HG03139 (cell line): ENCODE measurements at regions not wholly inside any gene's neighbourhood (a gene's known extent, or its start where the extent isn't known, plus 50 kb on each side); places are given as distances from the start of the nearest gene placed in this dataset.
"Not testable (repeated sequence)": the region's sequence is repeated elsewhere in the genome, so short reads cannot be mapped to it uniquely, and the experiment has no call there.

ENCODE experiments used
- ATAC-seq: cut with Tn5 transposase; IDR thresholded peaks from one replicate; pipeline ENCODE4 v1.9.1; 2021; ENCODE audit not compliant: unreplicated experiment

DNA sequence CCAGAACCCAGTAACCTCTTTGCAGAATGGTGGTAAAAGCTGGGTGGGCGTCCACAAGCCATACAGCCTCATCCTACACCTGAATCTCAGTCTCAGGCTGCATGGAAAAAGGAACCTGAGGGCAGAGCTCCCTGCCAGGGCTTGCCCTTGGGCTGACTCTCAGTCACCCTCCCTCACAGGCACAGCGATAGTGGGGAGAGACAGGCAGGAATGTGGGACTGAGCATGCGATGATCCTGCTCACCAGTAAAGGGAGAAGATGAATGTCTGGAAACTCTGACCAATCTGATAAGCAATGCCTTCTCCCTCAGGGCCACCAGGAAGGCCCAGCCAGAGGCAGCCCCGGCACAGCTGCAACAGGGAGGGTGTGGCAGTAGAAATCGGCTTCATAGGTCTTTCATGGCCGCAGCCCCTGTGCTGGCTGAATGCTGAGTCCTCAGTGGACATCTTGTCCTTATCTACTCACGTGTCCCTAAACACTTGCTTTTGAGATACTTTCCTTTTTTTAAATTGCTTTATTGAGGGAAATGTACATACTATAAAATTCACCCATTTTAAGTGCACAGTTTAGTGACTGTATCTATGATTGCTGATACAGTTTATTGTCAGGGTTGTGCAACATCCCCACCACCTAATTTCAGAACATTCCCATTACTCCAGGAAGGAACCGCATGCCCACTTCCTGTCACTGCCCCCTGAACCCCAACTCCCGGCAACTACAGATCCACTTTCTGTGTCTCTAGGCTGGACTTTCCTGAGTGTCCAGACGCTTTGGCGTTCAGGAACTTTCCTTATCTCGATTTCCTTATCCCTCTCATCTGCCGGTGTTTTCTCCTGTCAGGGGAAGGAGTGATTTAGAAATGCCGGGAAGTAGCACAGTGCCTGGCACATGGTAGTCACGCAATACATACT, 258.1 kb downstream of the PCNX1 start:
- no peak for ATAC-seq

- no peak for ATAC-seq
Observed at GRCh38 chr14:71166180-71166837, 259.1 kb downstream of the PCNX1 start.

DNA sequence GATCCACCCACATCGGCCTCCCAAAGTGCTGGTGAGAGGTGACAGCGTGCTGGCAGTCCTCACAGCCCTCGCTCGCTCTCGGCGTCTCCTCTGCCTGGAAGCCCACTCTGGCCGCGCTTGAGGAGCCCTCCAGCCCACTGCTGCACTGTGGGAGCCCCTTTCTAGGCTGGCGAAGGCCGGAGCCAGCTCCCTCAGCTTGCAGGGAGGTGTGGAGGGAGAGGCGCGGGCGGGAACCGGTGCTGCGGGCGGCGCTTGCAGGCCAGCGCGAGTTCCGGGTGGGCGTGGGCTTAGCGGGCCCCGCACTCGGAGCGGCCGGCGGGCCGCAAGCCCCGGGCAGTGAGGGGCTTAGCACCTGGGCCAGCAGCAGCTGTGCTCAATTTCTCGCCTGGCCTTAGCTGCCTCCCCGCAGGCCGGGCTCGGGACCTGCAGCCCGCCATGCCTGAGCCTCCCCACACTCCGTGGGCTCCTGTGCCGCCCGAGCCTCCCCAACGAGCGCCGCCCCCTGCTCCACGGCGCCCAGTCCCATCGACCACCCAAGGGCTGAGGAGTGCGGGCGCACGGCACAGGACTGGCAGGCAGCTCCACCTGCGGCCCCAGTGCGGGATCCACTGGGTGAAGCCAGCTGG, 260.2 kb downstream of the PCNX1 start:
- ATAC-seq, result not testable (repeated sequence)

DNA sequence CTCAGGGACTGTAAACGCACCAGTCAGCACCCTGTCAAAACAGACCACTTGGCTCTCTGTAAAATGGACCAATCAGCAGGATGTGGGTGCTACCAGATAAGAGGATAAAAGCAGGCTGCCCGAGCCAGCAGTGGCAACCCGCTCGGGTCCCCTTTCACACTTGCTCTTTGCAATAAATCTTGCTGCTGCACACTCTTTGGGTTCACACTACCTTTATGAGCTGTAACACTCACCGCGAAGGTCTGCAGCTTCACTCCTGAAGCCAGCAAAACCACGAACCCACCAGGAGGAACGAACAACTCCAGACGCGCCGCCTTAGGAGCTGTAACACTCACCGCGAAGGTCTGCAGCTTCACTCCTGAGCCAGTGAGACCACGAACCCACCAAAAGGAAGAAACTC, 260.9 kb downstream of the PCNX1 start:
- ATAC-seq, result not testable (repeated sequence)

DNA sequence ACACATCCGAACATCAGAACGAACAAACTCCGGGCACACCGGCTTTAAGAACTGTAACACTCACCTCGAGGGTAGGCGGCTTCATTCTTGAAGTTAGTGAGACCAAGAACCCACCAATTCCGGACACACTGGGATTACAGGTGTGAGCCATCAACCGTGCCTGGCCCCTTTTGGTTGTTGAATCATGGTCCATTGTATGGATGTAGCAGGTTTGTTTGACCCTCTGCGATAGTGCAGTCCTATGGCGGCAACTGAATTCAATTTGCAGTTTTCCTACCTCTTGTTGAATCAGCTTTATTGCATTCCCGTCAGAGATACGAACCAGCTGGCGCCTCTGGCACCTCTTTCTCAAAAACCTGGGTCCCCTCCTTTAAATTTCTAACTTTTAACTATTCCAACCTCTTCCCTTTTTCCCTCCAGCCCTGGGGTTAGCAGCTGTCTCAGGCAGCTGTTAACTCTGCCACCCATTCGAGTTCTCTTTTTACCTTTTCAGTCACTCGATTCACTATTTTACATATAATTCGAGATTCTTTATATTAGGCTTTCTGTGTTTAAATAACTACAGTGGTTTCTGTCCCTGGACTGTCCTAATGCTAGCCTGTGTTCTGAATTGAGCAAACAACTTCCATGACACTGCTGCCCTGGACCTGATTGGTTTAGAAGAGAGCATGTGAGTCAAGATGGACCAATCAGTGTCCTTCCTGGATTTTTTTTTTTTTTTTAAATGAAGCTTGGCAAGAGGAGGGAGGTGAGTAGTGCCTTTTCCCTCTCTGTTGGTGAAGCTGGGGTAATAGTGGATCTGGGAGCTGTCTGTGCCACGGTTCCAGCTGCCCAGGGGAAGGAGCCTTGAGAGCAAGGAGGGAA, 261.5 kb downstream of the PCNX1 start:
- ATAC-seq, result no peak

DNA sequence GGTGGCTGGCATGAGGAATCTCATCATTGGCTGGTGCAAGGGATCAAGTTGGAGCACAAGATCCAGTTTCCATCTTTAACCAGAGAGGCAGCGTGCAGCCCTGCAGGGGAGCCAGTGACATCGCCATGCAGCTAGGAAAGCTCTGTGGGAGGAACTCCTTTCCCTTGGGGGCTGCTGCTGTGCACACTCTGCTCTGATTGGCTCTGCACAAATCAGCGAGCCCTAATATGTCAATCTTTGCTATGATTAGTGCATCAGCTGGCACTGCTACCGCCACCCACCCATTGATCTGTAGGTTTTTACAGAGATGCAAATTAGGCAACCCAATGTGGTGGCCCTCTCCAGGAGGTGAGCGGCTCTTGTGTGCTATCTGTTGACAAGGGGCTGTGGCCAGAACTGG, 262.6 kb downstream of the PCNX1 start:
- ATAC-seq, result no peak

DNA sequence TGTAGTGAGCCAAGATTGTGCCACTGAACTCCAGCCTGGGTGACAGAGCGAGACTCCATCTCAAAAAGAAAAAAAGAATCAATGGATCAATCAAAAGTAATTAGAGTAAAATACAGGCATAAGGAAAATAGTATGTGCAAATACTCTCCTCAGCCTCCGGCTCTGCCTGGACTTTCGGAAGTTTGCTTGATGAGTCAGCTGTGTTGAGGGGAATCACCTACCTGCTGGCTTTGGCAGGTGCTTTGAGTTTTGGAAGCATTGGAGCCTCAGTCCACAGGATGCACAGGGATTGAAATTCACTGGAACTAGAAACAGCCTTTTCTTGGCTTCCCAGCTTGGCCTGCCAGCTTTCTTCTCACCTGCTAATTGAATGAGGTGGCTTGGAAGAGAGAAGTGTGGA, 268.2 kb downstream of the PCNX1 start:
- no peak for ATAC-seq

GRCh38 chr14:71179066-71179465, 271.8 kb downstream of the PCNX1 start:
- no peak for ATAC-seq

DNA sequence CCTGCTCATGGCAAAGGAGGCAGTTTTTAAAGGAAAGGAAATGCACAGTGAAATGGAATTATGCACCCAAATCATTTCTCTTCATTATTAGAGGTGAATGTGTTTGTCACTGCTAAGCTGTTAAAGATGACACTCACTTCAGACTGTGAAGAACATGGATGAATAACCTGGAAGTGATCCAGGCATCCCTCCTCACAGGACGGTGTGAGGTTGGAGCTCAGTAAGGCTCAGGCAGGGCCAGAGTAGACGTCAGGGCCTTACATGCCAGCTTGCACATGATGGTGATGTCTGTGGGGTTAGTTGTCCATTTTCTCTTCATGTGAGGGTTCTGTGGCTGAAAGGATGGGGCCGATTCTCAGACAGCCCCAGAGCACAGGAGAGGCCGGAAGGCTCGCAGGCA, 273.1 kb downstream of the PCNX1 start:
- no peak for ATAC-seq

DNA sequence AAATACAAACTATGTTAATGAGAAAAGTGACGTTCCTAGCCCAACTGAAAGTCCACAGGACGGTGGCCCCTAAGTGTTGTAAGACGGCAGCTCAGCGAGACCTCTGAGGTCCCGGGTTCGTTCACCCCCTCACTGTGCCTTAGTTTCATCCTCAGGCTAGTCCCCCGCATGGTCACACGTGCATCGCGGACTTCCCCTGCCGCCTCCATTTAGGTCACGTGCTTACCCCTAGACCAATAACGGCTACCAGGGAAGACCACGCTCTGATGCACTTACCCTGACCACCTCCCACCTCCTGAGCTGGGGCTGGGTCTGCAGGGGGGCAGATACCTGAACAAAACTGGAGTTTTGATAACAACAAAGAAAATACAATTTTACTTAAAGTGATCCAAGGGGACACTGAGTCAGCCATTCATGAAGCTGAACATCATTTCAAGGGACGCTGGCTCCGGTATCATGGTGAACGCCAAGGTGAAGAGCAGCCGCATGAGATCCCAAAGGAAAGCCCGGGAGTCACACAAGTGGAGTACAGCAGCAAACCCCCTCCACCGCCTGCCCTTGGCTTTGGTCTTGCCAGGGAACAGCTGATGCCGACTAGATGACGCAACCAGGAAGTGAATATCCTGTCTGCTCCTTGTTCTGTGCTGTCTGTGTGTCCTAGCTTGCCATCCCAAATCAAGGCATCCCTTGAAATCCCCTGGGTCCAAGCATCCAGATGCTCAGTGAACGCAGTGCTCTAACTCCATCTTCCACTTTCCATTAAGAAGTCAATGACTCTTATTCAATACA, 274.1 kb downstream of the PCNX1 start:
- no peak for ATAC-seq

- no peak for ATAC-seq
Observed at GRCh38 chr14:71183876-71184689, 276.8 kb downstream of the PCNX1 start.

DNA sequence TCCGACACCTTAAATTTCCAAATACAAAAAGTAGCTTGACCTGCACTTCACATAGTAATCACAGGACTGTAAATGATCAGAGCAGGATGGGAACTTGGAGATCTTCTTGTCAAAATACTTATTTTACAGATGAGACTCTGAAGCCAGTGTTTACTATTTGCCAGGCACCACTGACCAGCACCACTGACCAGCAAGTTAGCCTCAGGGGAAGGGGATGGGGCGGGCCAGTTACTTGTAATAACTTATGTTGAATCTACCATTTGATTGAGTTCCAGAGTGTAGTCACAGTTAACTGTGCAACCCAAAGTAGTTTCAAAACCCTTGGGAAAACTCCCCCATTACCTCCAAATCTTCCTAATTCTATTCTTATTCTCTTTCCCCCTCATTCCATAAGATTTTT, 278.4 kb downstream of the PCNX1 start:
- no peak for ATAC-seq

DNA sequence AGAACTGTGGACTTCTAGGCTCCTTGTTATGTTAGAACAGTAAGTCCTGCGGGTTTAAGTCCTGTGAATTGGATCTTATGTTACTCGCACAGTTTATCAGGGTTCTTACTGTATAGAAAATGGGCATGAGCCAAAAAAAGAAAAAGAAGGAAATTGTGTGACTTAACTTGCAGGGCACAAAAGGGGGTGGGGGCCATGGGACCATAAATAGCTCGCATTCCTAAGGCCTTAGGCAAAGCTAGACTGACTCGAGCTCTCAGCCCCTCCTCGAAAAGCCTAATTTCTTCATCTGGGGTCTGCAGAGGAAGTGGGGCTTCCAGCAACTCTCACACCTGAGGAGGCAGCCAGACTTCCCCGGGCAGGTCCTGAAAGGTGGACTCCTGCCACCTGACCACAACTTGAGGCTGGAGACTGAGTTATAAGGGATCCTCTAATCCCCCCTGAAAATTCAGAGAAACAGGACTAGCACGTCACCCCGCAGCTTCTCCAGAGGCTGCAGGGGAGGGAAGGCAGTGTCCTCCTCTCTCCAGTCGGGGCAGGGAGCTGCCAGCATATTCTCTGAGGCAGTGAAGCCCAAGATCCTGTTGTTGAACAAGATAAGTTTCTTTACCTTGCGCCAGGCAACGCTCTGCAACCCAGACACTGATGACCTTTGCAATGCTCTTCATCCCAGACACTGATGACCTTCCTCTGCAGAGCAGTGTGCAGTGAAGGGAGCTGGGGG, 280.5 kb downstream of the PCNX1 start:
- no peak for ATAC-seq

- no peak for ATAC-seq
Observed at GRCh38 chr14:71190770-71191374, 283.6 kb downstream of the PCNX1 start.

- no peak for ATAC-seq
Observed at GRCh38 chr14:71193663-71194062, 286.4 kb downstream of the PCNX1 start.

DNA sequence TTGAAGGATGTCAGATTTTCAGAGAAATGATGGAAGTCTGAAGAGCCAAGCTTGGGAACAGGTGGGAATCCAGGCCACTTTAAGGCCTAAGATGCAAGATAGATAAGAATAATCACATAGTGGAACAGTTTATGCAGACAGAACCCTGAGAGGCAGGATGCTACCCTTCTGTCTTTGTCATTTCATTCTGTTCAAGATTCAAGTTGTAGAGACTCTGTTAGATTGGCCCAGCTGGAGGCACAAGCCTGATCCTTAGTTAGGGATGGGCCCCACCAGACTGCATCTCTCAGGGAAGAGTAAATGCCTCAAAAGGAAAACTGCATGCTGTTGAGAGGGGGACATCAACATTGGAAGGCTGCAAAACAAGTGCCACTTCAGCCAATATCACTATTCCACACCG, 287.0 kb downstream of the PCNX1 start:
- ATAC-seq, result no peak

- no peak for ATAC-seq
Observed at GRCh38 chr14:71196921-71197320, 289.7 kb downstream of the PCNX1 start.

DNA sequence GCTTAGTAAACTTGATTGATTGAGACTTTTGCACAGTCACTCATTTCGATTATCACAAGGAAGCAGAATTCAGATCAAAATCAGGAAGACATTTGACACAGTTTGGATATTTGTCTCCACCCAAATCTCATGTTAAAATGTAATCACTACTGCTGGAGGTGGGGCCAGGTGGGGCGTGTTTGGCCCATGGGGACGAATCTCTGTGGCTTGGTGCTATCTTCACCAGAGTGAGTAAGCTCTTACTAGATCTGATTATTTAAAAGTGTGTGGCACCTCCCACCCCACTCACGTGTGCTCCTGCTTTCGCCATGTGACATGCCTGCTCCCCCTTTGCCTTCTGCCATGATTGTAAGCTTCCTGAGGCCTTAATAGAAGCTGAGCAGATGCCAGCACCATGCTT, 291.4 kb downstream of the PCNX1 start:
- no peak for ATAC-seq
